ENCODE measurements at regions not wholly inside any gene's neighbourhood (a gene's known extent, or its start where the extent isn't known, plus 50 kb on each side); places are given as distances from the start of the nearest gene placed in this dataset.

DNA sequence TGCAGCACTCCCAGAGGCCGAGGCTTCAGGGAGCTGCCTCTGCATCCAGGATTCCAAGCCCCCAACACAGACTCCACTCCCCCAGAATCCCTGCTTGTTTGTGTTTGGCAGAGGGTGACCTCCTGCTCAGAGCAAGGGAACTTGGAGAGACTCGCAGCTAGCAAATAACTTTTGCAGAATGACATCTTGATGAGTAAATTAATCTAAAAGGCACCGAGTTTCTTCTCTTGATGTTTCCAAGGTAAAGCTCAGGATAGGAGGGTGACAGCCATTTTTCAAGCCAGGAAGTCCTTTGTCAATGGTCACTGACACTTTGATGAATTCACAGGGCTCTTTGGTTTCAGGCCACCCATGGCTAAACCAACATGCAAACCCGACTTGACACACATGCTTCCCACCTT lies 523.0 kb downstream of the NTRK3 start:
- Histone ChIP-seq H2BK5ac (ENCODE audit: low read depth, low read length, poor library complexity, severe bottlenecking) (no peak overlapping the region), H3K14ac (replicated peaks; ENCODE audit: low read depth, low read length) (no peak overlapping the region), H4K8ac (ENCODE audit: low read depth in 2 of 2, low read length in 2 of 2) (no peak overlapping the region), H3K9me1 (ENCODE audit: insufficient read depth, low read length) (no peaks in the 10 kb centered on the region), H4K20me1 (ENCODE audit: insufficient read depth, low read length) (no peaks in the 10 kb centered on the region), H3K36me3 (ENCODE audit: control insufficient read depth, insufficient read depth, low read length) (no peaks in the 10 kb centered on the region), H2AK5ac (ENCODE audit: low read depth, low read length) (no peak overlapping the region), H3K79me1 (ENCODE audit: low read depth in 1 of 2, low read length in 2 of 2) (no peaks in the 10 kb centered on the region), H3K9me3 (ENCODE audit: control insufficient read depth, insufficient read depth, low read length) (no peaks in the 10 kb centered on the region), H2BK120ac (ENCODE audit: low read depth, low read length) (no peak overlapping the region), H3K23ac (ENCODE audit: low read depth, low read length) (no peak overlapping the region), H2AK9ac (replicated peaks; ENCODE audit: low read depth, low read length, poor library complexity) (no peak overlapping the region), H3K4ac (ENCODE audit: low read depth, low read length) (no peak overlapping the region), H2AFZ (replicated peaks; ENCODE audit: low read length, poor library complexity) (no peak overlapping the region), H3K56ac (ENCODE audit: extremely low read depth, insufficient read depth, low read length) (no peak overlapping the region), H3K18ac (ENCODE audit: low read depth, low read length) (no peak overlapping the region), H3K9ac (ENCODE audit: low read depth, low read length) (no peak overlapping the region), H2BK20ac (ENCODE audit: low read depth, low read length) (no peak overlapping the region), H3K27me3 (ENCODE audit: control insufficient read depth, insufficient read depth, low read length) (no peaks in the 10 kb centered on the region; the same call in 1 of the 2 replicates), H4K5ac (ENCODE audit: low read depth, low read length) (no peak overlapping the region), H3K4me3 (ENCODE audit: insufficient read depth, low read depth, low read length) (no peak overlapping the region), H3K4me2 (ENCODE audit: low read depth, low read length) (no peak overlapping the region), H4K91ac (ENCODE audit: insufficient read depth, low read depth, low read length) (no peak overlapping the region), H3K27ac (ENCODE audit: insufficient read depth, low read length) (no peak overlapping the region), H3K4me1 (ENCODE audit: control insufficient read depth, insufficient read depth, low read length) (peaks cover 7% of the 10 kb centered on the region; the same call in 1 of the 2 replicates), H2BK15ac (ENCODE audit: low read depth, low read length) (no peak overlapping the region)
- ChIA-PET CTCF (no interaction called here), POLR2A (ENCODE audit: unreplicated experiment) (no interaction called here)
- intact Hi-C loops (cut with micrococcal nuclease), result no loop called here
- no CpG with 5 or more reads among the region's 4 CpGs for WGBS, 2 experiments (ENCODE audit: extremely low coverage in 2 of 2, insufficient read length in 1 of 2)
- no TSS peak for BruUV-seq (replicated peaks)
- ATAC-seq (ENCODE audit: low read depth) (no peak; the same call in 1 of the 2 replicates), DNase-seq (no peak)
- dilution Hi-C loops (cut with HindIII; ENCODE audit: low sequenced_read_pairs, unreplicated experiment), result no loop called here
- in situ Hi-C loops (cut with MboI; ENCODE audit: low sequenced_read_pairs), result no loop called here
- TF ChIP-seq, protein P1, sequence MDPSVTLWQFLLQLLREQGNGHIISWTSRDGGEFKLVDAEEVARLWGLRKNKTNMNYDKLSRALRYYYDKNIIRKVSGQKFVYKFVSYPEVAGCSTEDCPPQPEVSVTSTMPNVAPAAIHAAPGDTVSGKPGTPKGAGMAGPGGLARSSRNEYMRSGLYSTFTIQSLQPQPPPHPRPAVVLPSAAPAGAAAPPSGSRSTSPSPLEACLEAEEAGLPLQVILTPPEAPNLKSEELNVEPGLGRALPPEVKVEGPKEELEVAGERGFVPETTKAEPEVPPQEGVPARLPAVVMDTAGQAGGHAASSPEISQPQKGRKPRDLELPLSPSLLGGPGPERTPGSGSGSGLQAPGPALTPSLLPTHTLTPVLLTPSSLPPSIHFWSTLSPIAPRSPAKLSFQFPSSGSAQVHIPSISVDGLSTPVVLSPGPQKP (IDR thresholded peaks at IDR 0.05; ENCODE audit: borderline replicate concordance, low read depth, low read length), result no peak
- TF ChIP-seq FOS (IDR thresholded peaks at IDR 0.05; ENCODE audit: low read depth, low read length) (no peak), POLR2A (IDR thresholded peaks at IDR 0.05; ENCODE audit: low read depth, low read length) (no peak), MAFK (IDR thresholded peaks at IDR 0.05; ENCODE audit: low read depth, low read length) (no peak), BHLHE40 (IDR thresholded peaks at IDR 0.05; ENCODE audit: low read depth, low read length) (no peak), NFE2L2 (IDR thresholded peaks at IDR 0.05; ENCODE audit: low read depth, low read length) (no peak), MXI1 (IDR thresholded peaks at IDR 0.05; ENCODE audit: borderline replicate concordance, low read depth, low read length) (no peak), RCOR1 (IDR thresholded peaks at IDR 0.05; ENCODE audit: insufficient replicate concordance, low read length) (no peak), CHD1 (IDR thresholded peaks at IDR 0.05; ENCODE audit: low read depth, low read length) (no peak), RFX5 (IDR thresholded peaks at IDR 0.05; ENCODE audit: low read depth, low read length) (no peak), SMC3 (IDR thresholded peaks at IDR 0.05; ENCODE audit: low read depth, low read length) (no peak), CEBPB (IDR thresholded peaks at IDR 0.05; ENCODE audit: low read depth, low read length) (no peak), MAZ (IDR thresholded peaks at IDR 0.05; ENCODE audit: borderline replicate concordance, low read depth, low read length) (no peak), RAD21 (IDR thresholded peaks at IDR 0.05; ENCODE audit: low read length) (no peak)
- TF ChIP-seq, protein P2, sequence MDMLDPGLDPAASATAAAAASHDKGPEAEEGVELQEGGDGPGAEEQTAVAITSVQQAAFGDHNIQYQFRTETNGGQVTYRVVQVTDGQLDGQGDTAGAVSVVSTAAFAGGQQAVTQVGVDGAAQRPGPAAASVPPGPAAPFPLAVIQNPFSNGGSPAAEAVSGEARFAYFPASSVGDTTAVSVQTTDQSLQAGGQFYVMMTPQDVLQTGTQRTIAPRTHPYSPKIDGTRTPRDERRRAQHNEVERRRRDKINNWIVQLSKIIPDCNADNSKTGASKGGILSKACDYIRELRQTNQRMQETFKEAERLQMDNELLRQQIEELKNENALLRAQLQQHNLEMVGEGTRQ (IDR thresholded peaks at IDR 0.05; ENCODE audit: low read depth, low read length), result no peak
- TF ChIP-seq, protein P3, sequence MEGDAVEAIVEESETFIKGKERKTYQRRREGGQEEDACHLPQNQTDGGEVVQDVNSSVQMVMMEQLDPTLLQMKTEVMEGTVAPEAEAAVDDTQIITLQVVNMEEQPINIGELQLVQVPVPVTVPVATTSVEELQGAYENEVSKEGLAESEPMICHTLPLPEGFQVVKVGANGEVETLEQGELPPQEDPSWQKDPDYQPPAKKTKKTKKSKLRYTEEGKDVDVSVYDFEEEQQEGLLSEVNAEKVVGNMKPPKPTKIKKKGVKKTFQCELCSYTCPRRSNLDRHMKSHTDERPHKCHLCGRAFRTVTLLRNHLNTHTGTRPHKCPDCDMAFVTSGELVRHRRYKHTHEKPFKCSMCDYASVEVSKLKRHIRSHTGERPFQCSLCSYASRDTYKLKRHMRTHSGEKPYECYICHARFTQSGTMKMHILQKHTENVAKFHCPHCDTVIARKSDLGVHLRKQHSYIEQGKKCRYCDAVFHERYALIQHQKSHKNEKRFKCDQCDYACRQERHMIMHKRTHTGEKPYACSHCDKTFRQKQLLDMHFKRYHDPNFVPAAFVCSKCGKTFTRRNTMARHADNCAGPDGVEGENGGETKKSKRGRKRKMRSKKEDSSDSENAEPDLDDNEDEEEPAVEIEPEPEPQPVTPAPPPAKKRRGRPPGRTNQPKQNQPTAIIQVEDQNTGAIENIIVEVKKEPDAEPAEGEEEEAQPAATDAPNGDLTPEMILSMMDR (conservative IDR thresholded peaks at IDR 0.05; ENCODE audit: low read depth, low read length), result no peak
